Neural cell (in vitro differentiated cells): ENCODE measurements at regions not wholly inside any gene's neighbourhood (a gene's known extent, or its start where the extent isn't known, plus 50 kb on each side); places are given as distances from the start of the nearest gene placed in this dataset.

Source experiments
- H2AFZ ChIP-seq: fragments of 200-600, 300-800 bp; sonication (generic), shearing (Covaris generic); 2 replicates; pipeline ENCODE4 v1.6.0; 2014; ENCODE audit warnings: low read depth, mild to moderate bottlenecking, antibody characterized with exemption, low read length, moderate library complexity
- H3F3A ChIP-seq: fragments of 200-600 bp; shearing (Covaris generic); 2 replicates; pipeline ENCODE4 v1.6.1; 2016; ENCODE audit warnings: mild to moderate bottlenecking, moderate library complexity, mixed read lengths, antibody characterized with exemption, low read length; ENCODE audit not compliant: insufficient read depth, poor library complexity, severe bottlenecking
- H3K27ac ChIP-seq: fragments of 200-600, 300-800 bp; sonication (generic), shearing (Covaris generic); 2 replicates; pipeline ENCODE4 v1.5.1; 2014; ENCODE audit warnings: mild to moderate bottlenecking, low read length, moderate library complexity
- H3K27me3 ChIP-seq: fragments of 300-800, 200-600 bp; sonication (generic), shearing (Covaris generic); 2 replicates; pipeline ENCODE4 v1.6.0; 2014; ENCODE audit warnings: mild to moderate bottlenecking, low read depth, low read length, moderate library complexity; ENCODE audit not compliant: insufficient read depth
- H3K36me3 ChIP-seq: fragments of 300-800, 200-600 bp; sonication (generic), shearing (Covaris generic); 2 replicates; pipeline ENCODE4 v1.5.1; 2014; ENCODE audit warnings: mild to moderate bottlenecking, antibody characterized with exemption, low read length, moderate library complexity; ENCODE audit not compliant: insufficient read depth
- H3K4me2 ChIP-seq: fragments of 300-800, 200-600 bp; sonication (generic), shearing (Covaris generic); 2 replicates; pipeline ENCODE4 v1.6.0; 2014; ENCODE audit warnings: mild to moderate bottlenecking, low read length
- H3K4me3 ChIP-seq: fragments of 300-800, 200-600 bp; sonication (generic), shearing (Covaris generic); 2 replicates; pipeline ENCODE4 v1.5.1; 2014; ENCODE audit warnings: mild to moderate bottlenecking, low read length, moderate library complexity
- H3K79me2 ChIP-seq: fragments of 200-600 bp; shearing (Covaris generic); replicated peaks from 2 replicates; pipeline ENCODE4 v1.6.0; 2014; ENCODE audit warnings: mild to moderate bottlenecking, low read length, moderate library complexity; ENCODE audit not compliant: insufficient read depth
- H3K9ac ChIP-seq: fragments of 300-800, 200-600 bp; sonication (generic), shearing (Covaris generic); 2 replicates; pipeline ENCODE4 v1.6.1; 2016; ENCODE audit warnings: mild to moderate bottlenecking, low read length, mixed read lengths
- H3K9me2 ChIP-seq: fragments of 200-600 bp; shearing (Covaris generic); 2 replicates; pipeline ENCODE4 v1.6.1; 2016; ENCODE audit warnings: mild to moderate bottlenecking, low read length, mixed read lengths; ENCODE audit not compliant: insufficient read depth
- H3K9me3 ChIP-seq: fragments of 200-600, 300-800 bp; sonication (generic), shearing (Covaris generic); 2 replicates; pipeline ENCODE4 v1.6.1; 2016; ENCODE audit warnings: mild to moderate bottlenecking, mixed run types, low read length, moderate library complexity, mixed read lengths
- H4K20me1 ChIP-seq: fragments of 200-600 bp; shearing (Covaris generic); 2 replicates; pipeline ENCODE4 v1.6.1; 2016; ENCODE audit warnings: mild to moderate bottlenecking, mixed run types; ENCODE audit not compliant: insufficient read depth
- EP300 ChIP-seq: fragments of 450-650 bp; conservative IDR thresholded peaks from 2 replicates; pipeline ENCODE4 v1.6.1; 2014; ENCODE audit warnings: antibody characterized with exemption, mild to moderate bottlenecking, moderate library complexity; ENCODE audit not compliant: poor library complexity, severe bottlenecking
- EZH2 ChIP-seq: fragments of 200-600, 300-800 bp; shearing (Covaris generic), sonication (generic); IDR thresholded peaks from 2 replicates; pipeline ENCODE4 v1.6.1; 2014; ENCODE audit warnings: antibody characterized with exemption, low read length, borderline replicate concordance, mild to moderate bottlenecking; ENCODE audit not compliant: insufficient read depth, poor library complexity, severe bottlenecking
- MXI1 ChIP-seq: fragments of 450-650 bp; conservative IDR thresholded peaks from 2 replicates; pipeline ENCODE4 v1.6.1; 2014; ENCODE audit warnings: antibody characterized with exemption, mild to moderate bottlenecking; ENCODE audit not compliant: poor library complexity, severe bottlenecking
- POLR2AphosphoS5 ChIP-seq: IDR thresholded peaks from 2 replicates; pipeline ENCODE4 v1.6.1; 2012
- RAD21 ChIP-seq: fragments of 450-650 bp; conservative IDR thresholded peaks from 2 replicates; pipeline ENCODE4 v1.6.1; 2014; ENCODE audit warnings: antibody characterized with exemption, mild to moderate bottlenecking, moderate library complexity
- SMC3 ChIP-seq: fragments of 450-650 bp; conservative IDR thresholded peaks from 2 replicates; pipeline ENCODE4 v1.6.1; 2014; ENCODE audit warnings: antibody characterized with exemption, mild to moderate bottlenecking, moderate library complexity; ENCODE audit not compliant: poor library complexity
- TAF1 ChIP-seq: IDR thresholded peaks from 2 replicates; pipeline ENCODE4 v1.6.1; 2012; ENCODE audit warnings: low read depth
- TF ChIP-seq, protein P1 (sequence below): IDR thresholded peaks from 2 replicates; pipeline ENCODE4 v1.6.1; 2012; ENCODE audit warnings: borderline replicate concordance
- TF ChIP-seq, protein P2 (sequence below): fragments of 450-650 bp; IDR thresholded peaks from 2 replicates; pipeline ENCODE4 v1.5.1; 2014; ENCODE audit warnings: antibody characterized with exemption, mild to moderate bottlenecking, moderate library complexity; ENCODE audit not compliant: poor library complexity, severe bottlenecking

DNA sequence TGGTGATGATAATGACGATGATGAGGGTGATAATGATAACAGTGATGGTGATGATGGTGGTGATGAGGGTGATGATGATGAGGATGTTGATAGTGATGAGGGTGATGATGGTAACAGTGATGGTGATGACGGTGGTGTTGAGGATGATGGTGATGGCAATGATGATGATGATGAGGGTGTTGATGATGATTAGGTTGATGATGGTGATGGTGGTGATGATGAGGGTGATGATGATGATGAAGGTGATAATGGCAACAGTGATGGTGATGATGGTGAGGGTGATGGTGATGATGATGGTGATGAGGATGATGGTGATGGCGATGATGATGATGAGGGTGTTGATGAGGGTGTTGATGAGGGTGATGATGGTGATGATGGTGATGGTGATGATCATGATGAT, 93.8 kb upstream of the ZNF469 start (continued):
- TF ChIP-seq, protein P1, sequence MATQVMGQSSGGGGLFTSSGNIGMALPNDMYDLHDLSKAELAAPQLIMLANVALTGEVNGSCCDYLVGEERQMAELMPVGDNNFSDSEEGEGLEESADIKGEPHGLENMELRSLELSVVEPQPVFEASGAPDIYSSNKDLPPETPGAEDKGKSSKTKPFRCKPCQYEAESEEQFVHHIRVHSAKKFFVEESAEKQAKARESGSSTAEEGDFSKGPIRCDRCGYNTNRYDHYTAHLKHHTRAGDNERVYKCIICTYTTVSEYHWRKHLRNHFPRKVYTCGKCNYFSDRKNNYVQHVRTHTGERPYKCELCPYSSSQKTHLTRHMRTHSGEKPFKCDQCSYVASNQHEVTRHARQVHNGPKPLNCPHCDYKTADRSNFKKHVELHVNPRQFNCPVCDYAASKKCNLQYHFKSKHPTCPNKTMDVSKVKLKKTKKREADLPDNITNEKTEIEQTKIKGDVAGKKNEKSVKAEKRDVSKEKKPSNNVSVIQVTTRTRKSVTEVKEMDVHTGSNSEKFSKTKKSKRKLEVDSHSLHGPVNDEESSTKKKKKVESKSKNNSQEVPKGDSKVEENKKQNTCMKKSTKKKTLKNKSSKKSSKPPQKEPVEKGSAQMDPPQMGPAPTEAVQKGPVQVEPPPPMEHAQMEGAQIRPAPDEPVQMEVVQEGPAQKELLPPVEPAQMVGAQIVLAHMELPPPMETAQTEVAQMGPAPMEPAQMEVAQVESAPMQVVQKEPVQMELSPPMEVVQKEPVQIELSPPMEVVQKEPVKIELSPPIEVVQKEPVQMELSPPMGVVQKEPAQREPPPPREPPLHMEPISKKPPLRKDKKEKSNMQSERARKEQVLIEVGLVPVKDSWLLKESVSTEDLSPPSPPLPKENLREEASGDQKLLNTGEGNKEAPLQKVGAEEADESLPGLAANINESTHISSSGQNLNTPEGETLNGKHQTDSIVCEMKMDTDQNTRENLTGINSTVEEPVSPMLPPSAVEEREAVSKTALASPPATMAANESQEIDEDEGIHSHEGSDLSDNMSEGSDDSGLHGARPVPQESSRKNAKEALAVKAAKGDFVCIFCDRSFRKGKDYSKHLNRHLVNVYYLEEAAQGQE: no peak

DNA sequence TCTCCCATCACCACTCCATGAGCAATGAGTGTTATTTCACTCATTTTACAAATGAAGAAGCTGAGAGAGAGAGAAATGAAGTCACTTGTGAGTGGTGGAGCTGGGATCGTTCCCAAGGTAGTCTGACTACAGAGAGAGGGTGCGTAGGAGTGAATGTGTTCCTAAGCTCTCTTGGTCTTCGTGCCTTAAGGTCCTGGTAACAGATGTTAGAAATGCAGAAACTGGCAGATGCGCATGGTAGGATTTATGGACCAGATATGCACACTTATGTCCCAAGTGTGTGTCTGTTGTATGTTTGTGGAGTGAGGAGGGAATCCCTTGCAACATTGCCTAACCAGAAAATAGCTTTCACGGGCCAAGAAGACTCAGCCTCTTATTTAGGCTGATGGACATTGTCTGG, 93.2 kb upstream of the ZNF469 start:
- Histone ChIP-seq H2AFZ (no peak overlapping the region), H3K27ac (no peak overlapping the region), H3K4me3 (no peak overlapping the region), H3K27me3 (no peaks in the 10 kb centered on the region), H3K9me3 (no peaks in the 10 kb centered on the region), H3K4me2 (no peak overlapping the region), H3F3A (no peaks in the 10 kb centered on the region), H3K9me2 (no peaks in the 10 kb centered on the region), H3K36me3 (no peaks in the 10 kb centered on the region), H3K79me2 (no peaks in the 10 kb centered on the region), H4K20me1 (no peaks in the 10 kb centered on the region), H3K9ac (no peak overlapping the region)
- TF ChIP-seq EZH2 (no peak), TAF1 (no peak), MXI1 (no peak), SMC3 (no peak)

DNA sequence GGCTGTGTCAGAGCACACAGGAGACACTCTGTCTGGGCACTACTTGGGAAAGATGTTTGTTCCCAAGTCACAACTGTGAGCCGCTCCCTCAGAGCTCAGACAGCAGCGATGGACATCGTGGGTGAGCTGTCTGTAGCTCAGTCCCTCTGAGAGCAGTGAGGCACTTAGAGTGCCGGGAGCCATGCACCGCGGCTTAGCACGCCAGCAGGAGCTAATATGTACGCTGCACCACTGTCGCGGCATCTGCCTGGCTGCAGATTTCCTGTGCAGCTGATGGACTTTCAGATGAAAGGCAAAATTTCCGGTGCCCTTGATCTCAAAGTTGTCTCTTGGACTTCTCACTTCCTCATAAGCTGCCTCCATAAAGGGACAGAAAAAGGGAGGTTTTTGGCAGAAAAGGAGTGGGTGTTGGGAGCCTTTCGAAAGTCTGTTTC, 92.8 kb upstream of the ZNF469 start:
- Histone ChIP-seq H4K20me1 (no peaks in the 10 kb centered on the region), H3K27me3 (no peaks in the 10 kb centered on the region), H3K4me2 (no peak overlapping the region), H3K9ac (no peak overlapping the region), H3K79me2 (no peaks in the 10 kb centered on the region), H2AFZ (no peak overlapping the region), H3K27ac (no peak overlapping the region), H3K9me3 (no peaks in the 10 kb centered on the region), H3K36me3 (no peaks in the 10 kb centered on the region), H3F3A (no peaks in the 10 kb centered on the region), H3K9me2 (no peaks in the 10 kb centered on the region), H3K4me3 (no peak overlapping the region)
- TF ChIP-seq POLR2AphosphoS5 (no peak), RAD21 (no peak), MXI1 (no peak), EZH2 (no peak), SMC3 (no peak), TAF1 (no peak), EP300 (no peak)
- TF ChIP-seq, protein P2, sequence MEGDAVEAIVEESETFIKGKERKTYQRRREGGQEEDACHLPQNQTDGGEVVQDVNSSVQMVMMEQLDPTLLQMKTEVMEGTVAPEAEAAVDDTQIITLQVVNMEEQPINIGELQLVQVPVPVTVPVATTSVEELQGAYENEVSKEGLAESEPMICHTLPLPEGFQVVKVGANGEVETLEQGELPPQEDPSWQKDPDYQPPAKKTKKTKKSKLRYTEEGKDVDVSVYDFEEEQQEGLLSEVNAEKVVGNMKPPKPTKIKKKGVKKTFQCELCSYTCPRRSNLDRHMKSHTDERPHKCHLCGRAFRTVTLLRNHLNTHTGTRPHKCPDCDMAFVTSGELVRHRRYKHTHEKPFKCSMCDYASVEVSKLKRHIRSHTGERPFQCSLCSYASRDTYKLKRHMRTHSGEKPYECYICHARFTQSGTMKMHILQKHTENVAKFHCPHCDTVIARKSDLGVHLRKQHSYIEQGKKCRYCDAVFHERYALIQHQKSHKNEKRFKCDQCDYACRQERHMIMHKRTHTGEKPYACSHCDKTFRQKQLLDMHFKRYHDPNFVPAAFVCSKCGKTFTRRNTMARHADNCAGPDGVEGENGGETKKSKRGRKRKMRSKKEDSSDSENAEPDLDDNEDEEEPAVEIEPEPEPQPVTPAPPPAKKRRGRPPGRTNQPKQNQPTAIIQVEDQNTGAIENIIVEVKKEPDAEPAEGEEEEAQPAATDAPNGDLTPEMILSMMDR: no peak
- TF ChIP-seq, protein P1: no peak
